ENCODE measurements at regions not wholly inside any gene's neighbourhood (a gene's known extent, or its start where the extent isn't known, plus 50 kb on each side); places are given as distances from the start of the nearest gene placed in this dataset.

- no peak for DNase-seq (ENCODE audit: low read depth, low spot score)
- Histone ChIP-seq H3K36me3 (ENCODE audit: insufficient read depth, insufficient read length, low read length) (no peaks in the 10 kb centered on the region), H3K9ac (ENCODE audit: insufficient read length, low read depth) (no peak overlapping the region), H3K4me1 (ENCODE audit: insufficient read depth, insufficient read length) (peaks cover 2% of the 10 kb centered on the region), H3K9me3 (ENCODE audit: insufficient read depth, low read length) (no peaks in the 10 kb centered on the region), H3K4me3 (ENCODE audit: insufficient read length, low read depth) (no peak overlapping the region), H3K27me3 (ENCODE audit: insufficient read depth, insufficient read length) (peaks cover 34% of the 10 kb centered on the region)
- TF ChIP-seq YY1 (IDR thresholded peaks at IDR 0.05; ENCODE audit: insufficient read depth, insufficient read length) (no peak), SUZ12 (IDR thresholded peaks at IDR 0.05; ENCODE audit: extremely low read depth, insufficient read depth, insufficient read length) (no peak), ZNF274 (IDR thresholded peaks at IDR 0.05; ENCODE audit: low read depth, low read length) (no peak)
Measured at GRCh38 chr1:23620605-23621004, 61.3 kb upstream of the ID3 start.

- no peaks in the 10 kb centered on the region for H3K36me3 ChIP-seq (ENCODE audit: insufficient read depth, insufficient read length, low read length)
- H3K27me3 ChIP-seq (ENCODE audit: insufficient read depth, insufficient read length): peaks cover 34% of the 10 kb centered on the region
- no peak for DNase-seq (ENCODE audit: low read depth, low spot score)
- TF ChIP-seq YY1 (IDR thresholded peaks at IDR 0.05; ENCODE audit: insufficient read depth, insufficient read length) (no peak), ZNF274 (IDR thresholded peaks at IDR 0.05; ENCODE audit: low read depth, low read length) (no peak), SUZ12 (IDR thresholded peaks at IDR 0.05; ENCODE audit: extremely low read depth, insufficient read depth, insufficient read length) (no peak)
- H3K4me3 ChIP-seq (ENCODE audit: insufficient read length, low read depth): peak overlapping the region; percentile 21
- peaks cover 2% of the 10 kb centered on the region for H3K4me1 ChIP-seq (ENCODE audit: insufficient read depth, insufficient read length)
- no peaks in the 10 kb centered on the region for H3K9me3 ChIP-seq (ENCODE audit: insufficient read depth, low read length)
- peak overlapping the region; percentile 42 for H3K9ac ChIP-seq (ENCODE audit: insufficient read length, low read depth)
Measured at GRCh38 chr1:23619299-23620188, 60.2 kb upstream of the ID3 start.

- TF ChIP-seq YY1 (IDR thresholded peaks at IDR 0.05; ENCODE audit: insufficient read depth, insufficient read length) (no peak), SUZ12 (IDR thresholded peaks at IDR 0.05; ENCODE audit: extremely low read depth, insufficient read depth, insufficient read length) (no peak), ZNF274 (IDR thresholded peaks at IDR 0.05; ENCODE audit: low read depth, low read length) (no peak)
- Histone ChIP-seq H3K9ac (ENCODE audit: insufficient read length, low read depth) (no peak overlapping the region), H3K9me3 (ENCODE audit: insufficient read depth, low read length) (no peaks in the 10 kb centered on the region), H3K4me1 (ENCODE audit: insufficient read depth, insufficient read length) (peaks cover 2% of the 10 kb centered on the region), H3K4me3 (ENCODE audit: insufficient read length, low read depth) (no peak overlapping the region), H3K27me3 (ENCODE audit: insufficient read depth, insufficient read length) (peaks cover 34% of the 10 kb centered on the region), H3K36me3 (ENCODE audit: insufficient read depth, insufficient read length, low read length) (no peaks in the 10 kb centered on the region)
- DNase-seq (ENCODE audit: low read depth, low spot score): no peak
Measured at GRCh38 chr1:23618586-23619083, 59.3 kb upstream of the ID3 start.

- H3K4me1 ChIP-seq (ENCODE audit: insufficient read depth, insufficient read length): peaks cover 2% of the 10 kb centered on the region
Measured at GRCh38 chr1:23617084-23617521, 57.8 kb upstream of the ID3 start.

GRCh38 chr1:23616292-23616824 lies 57.1 kb upstream of the ID3 start:
- DNase-seq (ENCODE audit: low read depth, low spot score): no peak
- no peaks in the 10 kb centered on the region for H3K9me3 ChIP-seq (ENCODE audit: insufficient read depth, low read length)
- no peaks in the 10 kb centered on the region for H3K36me3 ChIP-seq (ENCODE audit: insufficient read depth, insufficient read length, low read length)
- H3K4me3 ChIP-seq (ENCODE audit: insufficient read length, low read depth): no peak overlapping the region
- no peak overlapping the region for H3K9ac ChIP-seq (ENCODE audit: insufficient read length, low read depth)
- TF ChIP-seq SUZ12 (IDR thresholded peaks at IDR 0.05; ENCODE audit: extremely low read depth, insufficient read depth, insufficient read length): no peak
- no peak for TF ChIP-seq ZNF274 (IDR thresholded peaks at IDR 0.05; ENCODE audit: low read depth, low read length)
- no peak for TF ChIP-seq YY1 (IDR thresholded peaks at IDR 0.05; ENCODE audit: insufficient read depth, insufficient read length)
- peaks cover 33% of the 10 kb centered on the region for H3K27me3 ChIP-seq (ENCODE audit: insufficient read depth, insufficient read length)
- H3K4me1 ChIP-seq (ENCODE audit: insufficient read depth, insufficient read length): peaks cover 2% of the 10 kb centered on the region

More at GRCh38 chr1:23617084-23617521, 57.8 kb upstream of the ID3 start:
- no peak for DNase-seq (ENCODE audit: low read depth, low spot score)
- Histone ChIP-seq H3K36me3 (ENCODE audit: insufficient read depth, insufficient read length, low read length) (no peaks in the 10 kb centered on the region), H3K9ac (ENCODE audit: insufficient read length, low read depth) (no peak overlapping the region), H3K9me3 (ENCODE audit: insufficient read depth, low read length) (no peaks in the 10 kb centered on the region), H3K27me3 (ENCODE audit: insufficient read depth, insufficient read length) (peaks cover 34% of the 10 kb centered on the region), H3K4me3 (ENCODE audit: insufficient read length, low read depth) (no peak overlapping the region)
- TF ChIP-seq ZNF274 (IDR thresholded peaks at IDR 0.05; ENCODE audit: low read depth, low read length) (no peak), YY1 (IDR thresholded peaks at IDR 0.05; ENCODE audit: insufficient read depth, insufficient read length) (no peak), SUZ12 (IDR thresholded peaks at IDR 0.05; ENCODE audit: extremely low read depth, insufficient read depth, insufficient read length) (no peak)

GRCh38 chr1:23615852-23616251 lies 56.6 kb upstream of the ID3 start:
- Histone ChIP-seq H3K4me1 (ENCODE audit: insufficient read depth, insufficient read length) (peaks cover 2% of the 10 kb centered on the region), H3K9ac (ENCODE audit: insufficient read length, low read depth) (no peak overlapping the region), H3K27me3 (ENCODE audit: insufficient read depth, insufficient read length) (peaks cover 28% of the 10 kb centered on the region)

DNA sequence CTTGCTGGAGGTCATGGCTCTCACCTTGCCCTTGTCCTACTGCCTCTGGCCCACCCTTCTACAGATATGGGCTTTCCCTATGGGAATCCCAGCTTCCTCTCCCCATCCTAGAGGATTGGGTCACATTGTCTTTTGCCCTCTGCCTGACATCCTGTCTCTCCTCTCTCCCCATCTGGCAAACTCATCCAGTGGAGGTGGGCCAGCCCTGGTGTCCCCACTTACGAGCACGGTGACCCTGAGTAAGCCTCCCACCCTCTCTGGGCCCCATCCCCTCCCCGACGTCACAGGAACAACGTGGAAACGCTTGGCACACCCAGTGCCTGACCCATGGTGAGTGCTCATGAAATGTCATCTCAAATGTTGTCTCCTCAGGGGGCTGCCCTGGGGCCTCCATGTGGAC lies 56.1 kb upstream of the ID3 start:
- peaks cover 24% of the 10 kb centered on the region for H3K27me3 ChIP-seq (ENCODE audit: insufficient read depth, insufficient read length)
- DNase-seq (ENCODE audit: low read depth, low spot score): no peak

More at GRCh38 chr1:23615852-23616251, 56.6 kb upstream of the ID3 start:
- no peak overlapping the region for H3K4me3 ChIP-seq (ENCODE audit: insufficient read length, low read depth)
- H3K36me3 ChIP-seq (ENCODE audit: insufficient read depth, insufficient read length, low read length): no peaks in the 10 kb centered on the region
- H3K9me3 ChIP-seq (ENCODE audit: insufficient read depth, low read length): no peaks in the 10 kb centered on the region
- no peak for DNase-seq (ENCODE audit: low read depth, low spot score)
- TF ChIP-seq SUZ12 (IDR thresholded peaks at IDR 0.05; ENCODE audit: extremely low read depth, insufficient read depth, insufficient read length) (no peak), ZNF274 (IDR thresholded peaks at IDR 0.05; ENCODE audit: low read depth, low read length) (no peak)

More for the DNA sequence above, 56.1 kb upstream of the ID3 start:
- Histone ChIP-seq H3K4me1 (ENCODE audit: insufficient read depth, insufficient read length) (peaks cover 2% of the 10 kb centered on the region), H3K9me3 (ENCODE audit: insufficient read depth, low read length) (no peaks in the 10 kb centered on the region), H3K36me3 (ENCODE audit: insufficient read depth, insufficient read length, low read length) (no peaks in the 10 kb centered on the region), H3K4me3 (ENCODE audit: insufficient read length, low read depth) (no peak overlapping the region), H3K9ac (ENCODE audit: insufficient read length, low read depth) (no peak overlapping the region)
- TF ChIP-seq SUZ12 (IDR thresholded peaks at IDR 0.05; ENCODE audit: extremely low read depth, insufficient read depth, insufficient read length) (no peak), YY1 (IDR thresholded peaks at IDR 0.05; ENCODE audit: insufficient read depth, insufficient read length) (no peak), ZNF274 (IDR thresholded peaks at IDR 0.05; ENCODE audit: low read depth, low read length) (no peak)
